Epithelial cell of esophagus (primary cell): ENCODE measurements at regions not wholly inside any gene's neighbourhood (a gene's known extent, or its start where the extent isn't known, plus 50 kb on each side); places are given as distances from the start of the nearest gene placed in this dataset.
"Not testable (repeated sequence)": the region's sequence is repeated elsewhere in the genome, so short reads cannot be mapped to it uniquely, and the experiment has no call there.

Experiments used
- DNase-seq: peaks from one replicate; pipeline ENCODE4 v3.0.0; 2010; ENCODE audit warnings: low read depth
- H3K4me3 ChIP-seq: 2 replicates; pipeline ENCODE4 v1.5.1; 2011; ENCODE audit warnings: mild to moderate bottlenecking, low read length, control low read depth
- CTCF ChIP-seq: IDR thresholded peaks from 2 replicates; pipeline ENCODE4 v1.5.1; 2011; ENCODE audit warnings: low read depth, mild to moderate bottlenecking, low read length, control low read depth, inconsistent platforms; ENCODE audit not compliant: insufficient read depth; ENCODE audit errors: missing control alignments

GRCh38 chr7:67631476-67631875 lies 634.8 kb downstream of the TYW1 start:
- DNase-seq: no peak
- no peak for TF ChIP-seq CTCF
- H3K4me3 ChIP-seq: no peak overlapping the region

- DNase-seq: no peak
- TF ChIP-seq CTCF: no peak
- no peak overlapping the region for H3K4me3 ChIP-seq
Observed at GRCh38 chr7:67635271-67635670, 638.6 kb downstream of the TYW1 start.

- no peak for TF ChIP-seq CTCF
- no peak overlapping the region for H3K4me3 ChIP-seq
- DNase-seq: no peak
Observed at GRCh38 chr7:67636348-67637022, 639.9 kb downstream of the TYW1 start.

- TF ChIP-seq CTCF: no peak
- no peak for DNase-seq
- no peak overlapping the region for H3K4me3 ChIP-seq
Observed at GRCh38 chr7:67637023-67637358, 640.4 kb downstream of the TYW1 start.

GRCh38 chr7:67642542-67642941 lies 645.9 kb downstream of the TYW1 start:
- not testable (repeated sequence) for DNase-seq, H3K4me3 ChIP-seq

- no peak for TF ChIP-seq CTCF
- no peak for DNase-seq
- H3K4me3 ChIP-seq: no peak overlapping the region
Observed at GRCh38 chr7:67644151-67644550, 647.5 kb downstream of the TYW1 start.

GRCh38 chr7:67652937-67653336 lies 656.3 kb downstream of the TYW1 start:
- H3K4me3 ChIP-seq: no peak overlapping the region
- DNase-seq: no peak
- TF ChIP-seq CTCF: no peak

- no peak for DNase-seq
- no peak overlapping the region for H3K4me3 ChIP-seq
- no peak for TF ChIP-seq CTCF
Observed at GRCh38 chr7:67653856-67654454, 657.3 kb downstream of the TYW1 start.
